GM23338 (cell line): ENCODE measurements at regions not wholly inside any gene's neighbourhood (a gene's known extent, or its start where the extent isn't known, plus 50 kb on each side); places are given as distances from the start of the nearest gene placed in this dataset.

Experiments
- EZH2 ChIP-seq: fragments of 200-600 bp; sonication (generic); IDR thresholded peaks from one replicate; pipeline ENCODE4 v1.8.0; 2017; ENCODE audit warnings: antibody characterized with exemption, mild to moderate bottlenecking, low read depth; ENCODE audit not compliant: unreplicated experiment
- JUNB ChIP-seq: IDR thresholded peaks from one replicate; pipeline ENCODE4 v1.6.1; 2016; ENCODE audit warnings: antibody characterized with exemption; ENCODE audit not compliant: unreplicated experiment
- NANOG ChIP-seq: IDR thresholded peaks from 2 replicates; pipeline ENCODE4 v1.6.1; 2016; ENCODE audit warnings: antibody characterized with exemption, borderline replicate concordance
- POLR2AphosphoS5 ChIP-seq: IDR thresholded peaks from 2 replicates; pipeline ENCODE4 v1.6.1; 2016; ENCODE audit warnings: antibody characterized with exemption, low read depth
- TF ChIP-seq, protein P1 (sequence below), 2 experiments: fragments of 200-600 bp in 1 of 2; sonication (generic) in 1 of 2; conservative IDR thresholded peaks; 2 replicates each; pipeline versions ENCODE4 v1.5.1 to v1.6.1; 2016 to 2017; ENCODE audit warnings: antibody characterized with exemption in 2 of 2, low read depth in 2 of 2, mild to moderate bottlenecking in 2 of 2, moderate library complexity in 1 of 2

GRCh38 chr12:34305176-34305575 lies 282.9 kb downstream of the ALG10 start:
- TF ChIP-seq JUNB (no peak), EZH2 (no peak), NANOG (no peak), POLR2AphosphoS5 (no peak)
- TF ChIP-seq, protein P1, sequence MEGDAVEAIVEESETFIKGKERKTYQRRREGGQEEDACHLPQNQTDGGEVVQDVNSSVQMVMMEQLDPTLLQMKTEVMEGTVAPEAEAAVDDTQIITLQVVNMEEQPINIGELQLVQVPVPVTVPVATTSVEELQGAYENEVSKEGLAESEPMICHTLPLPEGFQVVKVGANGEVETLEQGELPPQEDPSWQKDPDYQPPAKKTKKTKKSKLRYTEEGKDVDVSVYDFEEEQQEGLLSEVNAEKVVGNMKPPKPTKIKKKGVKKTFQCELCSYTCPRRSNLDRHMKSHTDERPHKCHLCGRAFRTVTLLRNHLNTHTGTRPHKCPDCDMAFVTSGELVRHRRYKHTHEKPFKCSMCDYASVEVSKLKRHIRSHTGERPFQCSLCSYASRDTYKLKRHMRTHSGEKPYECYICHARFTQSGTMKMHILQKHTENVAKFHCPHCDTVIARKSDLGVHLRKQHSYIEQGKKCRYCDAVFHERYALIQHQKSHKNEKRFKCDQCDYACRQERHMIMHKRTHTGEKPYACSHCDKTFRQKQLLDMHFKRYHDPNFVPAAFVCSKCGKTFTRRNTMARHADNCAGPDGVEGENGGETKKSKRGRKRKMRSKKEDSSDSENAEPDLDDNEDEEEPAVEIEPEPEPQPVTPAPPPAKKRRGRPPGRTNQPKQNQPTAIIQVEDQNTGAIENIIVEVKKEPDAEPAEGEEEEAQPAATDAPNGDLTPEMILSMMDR (conservative IDR thresholded peaks at IDR 0.05; ENCODE audit: low read depth in 2 of 2) = no peak
